Neural crest cell (in vitro differentiated cells): ENCODE measurements at regions not wholly inside any gene's neighbourhood (a gene's known extent, or its start where the extent isn't known, plus 50 kb on each side); places are given as distances from the start of the nearest gene placed in this dataset.
A peak's percentile ranks its signal among the peaks of the same experiment; 100 is the strongest.

Experiments
- DNase-seq: peaks from one replicate; pipeline ENCODE4 v3.0.0; 2021; ENCODE audit warnings: low read depth, mixed read lengths, low spot score
- H3K27ac Mint-ChIP-seq: one replicate; pipeline ENCODE4 v1.8.0; 2021; ENCODE audit warnings: mild to moderate bottlenecking, mixed read lengths; ENCODE audit not compliant: unreplicated experiment
- H3K27me3 Mint-ChIP-seq: 2 replicates; pipeline ENCODE4 v1.8.0; 2021; ENCODE audit warnings: low read depth, mild to moderate bottlenecking, mixed read lengths
- H3K36me3 Mint-ChIP-seq: 2 replicates; pipeline ENCODE4 v1.8.0; 2021; ENCODE audit warnings: low read depth, mild to moderate bottlenecking, mixed read lengths
- H3K4me1 Mint-ChIP-seq: 2 replicates; pipeline ENCODE4 v1.8.0; 2021; ENCODE audit warnings: mixed read lengths
- H3K4me3 Mint-ChIP-seq: one replicate; pipeline ENCODE4 v1.8.0; 2021; ENCODE audit warnings: mild to moderate bottlenecking, mixed read lengths
- H3K9me3 Mint-ChIP-seq: 2 replicates; pipeline ENCODE4 v1.8.0; 2021; ENCODE audit warnings: mixed read lengths
- TF ChIP-seq, protein P1 (sequence below): fragments of 200-600 bp; sonication (generic); conservative IDR thresholded peaks from 2 replicates; pipeline ENCODE4 v1.5.0; 2021; ENCODE audit warnings: antibody characterized with exemption, mild to moderate bottlenecking

DNA sequence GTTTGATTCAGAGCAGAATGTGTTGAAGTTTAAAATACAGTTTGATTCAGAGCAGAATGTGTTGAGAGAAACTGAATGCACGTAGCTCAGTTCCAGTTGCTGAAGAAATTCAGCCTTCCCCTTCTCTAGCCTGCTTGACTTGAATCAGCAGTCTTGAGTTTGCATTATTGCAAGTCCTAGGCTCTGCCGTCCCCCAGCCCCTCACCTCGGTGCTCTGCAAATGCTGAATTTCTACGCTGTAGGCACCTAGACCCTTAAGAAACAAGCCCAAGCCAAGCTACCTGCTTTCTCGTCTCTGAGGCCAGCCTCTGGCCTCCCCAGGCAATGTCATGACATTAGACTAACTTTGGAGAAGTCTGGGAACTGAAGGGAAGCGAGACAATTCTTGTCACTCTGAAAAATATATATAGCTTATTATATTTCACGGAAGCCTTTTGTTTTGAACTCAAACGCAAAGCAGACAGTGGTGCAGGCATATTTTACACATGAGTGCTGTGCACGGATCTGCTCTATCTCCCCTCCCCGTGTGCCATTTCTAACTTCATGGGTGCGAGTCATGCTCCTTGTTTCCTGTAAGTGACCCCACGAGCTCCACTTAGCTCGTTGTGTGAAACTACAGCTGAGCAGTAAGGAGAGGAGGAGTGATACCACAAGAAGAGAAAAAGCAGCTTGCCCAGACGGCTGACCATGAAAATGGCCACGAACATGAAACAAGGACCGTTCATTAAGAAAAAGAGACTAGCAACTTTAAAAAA lies 71.4 kb upstream of the DUSP22 start:
- H3K27ac Mint-ChIP-seq: no peak overlapping the region
- TF ChIP-seq, protein P1, sequence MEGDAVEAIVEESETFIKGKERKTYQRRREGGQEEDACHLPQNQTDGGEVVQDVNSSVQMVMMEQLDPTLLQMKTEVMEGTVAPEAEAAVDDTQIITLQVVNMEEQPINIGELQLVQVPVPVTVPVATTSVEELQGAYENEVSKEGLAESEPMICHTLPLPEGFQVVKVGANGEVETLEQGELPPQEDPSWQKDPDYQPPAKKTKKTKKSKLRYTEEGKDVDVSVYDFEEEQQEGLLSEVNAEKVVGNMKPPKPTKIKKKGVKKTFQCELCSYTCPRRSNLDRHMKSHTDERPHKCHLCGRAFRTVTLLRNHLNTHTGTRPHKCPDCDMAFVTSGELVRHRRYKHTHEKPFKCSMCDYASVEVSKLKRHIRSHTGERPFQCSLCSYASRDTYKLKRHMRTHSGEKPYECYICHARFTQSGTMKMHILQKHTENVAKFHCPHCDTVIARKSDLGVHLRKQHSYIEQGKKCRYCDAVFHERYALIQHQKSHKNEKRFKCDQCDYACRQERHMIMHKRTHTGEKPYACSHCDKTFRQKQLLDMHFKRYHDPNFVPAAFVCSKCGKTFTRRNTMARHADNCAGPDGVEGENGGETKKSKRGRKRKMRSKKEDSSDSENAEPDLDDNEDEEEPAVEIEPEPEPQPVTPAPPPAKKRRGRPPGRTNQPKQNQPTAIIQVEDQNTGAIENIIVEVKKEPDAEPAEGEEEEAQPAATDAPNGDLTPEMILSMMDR: no peak

DNA sequence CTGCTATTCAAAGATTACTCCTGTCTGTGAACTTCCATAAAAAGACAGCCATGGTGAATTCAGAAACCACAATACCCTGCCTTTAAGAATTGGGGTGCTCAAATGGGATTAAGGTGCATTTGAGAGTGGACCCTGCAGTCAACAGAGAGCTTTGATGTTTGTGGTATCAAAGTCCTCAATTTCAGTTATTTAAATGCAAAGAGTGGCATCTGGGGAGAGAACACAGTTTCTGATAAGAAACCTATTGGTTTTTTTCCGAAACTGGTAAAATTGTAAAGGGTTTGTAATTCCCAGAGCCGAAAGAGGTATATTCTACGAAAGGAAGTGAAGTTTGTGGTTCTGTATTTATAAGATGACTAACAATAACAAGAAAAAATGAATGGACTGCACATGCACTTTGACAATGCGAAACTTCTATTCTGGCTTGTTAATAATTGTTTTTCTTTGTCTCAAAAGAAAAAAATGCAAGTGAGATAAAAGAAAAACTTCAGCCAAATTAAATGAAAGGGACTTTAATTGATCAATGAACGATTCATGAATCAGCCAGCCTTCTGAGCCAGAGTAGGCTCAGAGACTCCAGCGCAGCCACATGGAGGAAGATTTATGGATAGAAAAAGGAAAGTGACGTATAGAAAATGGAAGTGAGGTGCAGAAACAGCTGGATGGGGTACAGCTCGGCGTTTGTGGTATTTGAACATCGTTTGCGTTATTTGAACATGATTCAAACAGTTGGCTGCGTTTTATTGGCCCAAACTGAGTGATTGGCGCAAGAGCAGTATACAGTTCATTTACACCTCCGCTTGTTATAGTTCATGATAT lies 70.5 kb upstream of the DUSP22 start:
- DNase-seq: no peak
- Mint-ChIP-seq H3K4me3 (no peak overlapping the region), H3K9me3 (no peaks in the 10 kb centered on the region), H3K4me1 (peaks cover 18% of the 10 kb centered on the region), H3K36me3 (no peaks in the 10 kb centered on the region), H3K27ac (no peak overlapping the region), H3K27me3 (no peaks in the 10 kb centered on the region)
- TF ChIP-seq, protein P1: no peak

More for the DNA sequence above, 71.4 kb upstream of the DUSP22 start:
- Mint-ChIP-seq H3K9me3 (no peaks in the 10 kb centered on the region), H3K36me3 (no peaks in the 10 kb centered on the region), H3K4me1 (peaks cover 18% of the 10 kb centered on the region), H3K4me3 (no peak overlapping the region), H3K27me3 (no peaks in the 10 kb centered on the region)
- DNase-seq: no peak

DNA sequence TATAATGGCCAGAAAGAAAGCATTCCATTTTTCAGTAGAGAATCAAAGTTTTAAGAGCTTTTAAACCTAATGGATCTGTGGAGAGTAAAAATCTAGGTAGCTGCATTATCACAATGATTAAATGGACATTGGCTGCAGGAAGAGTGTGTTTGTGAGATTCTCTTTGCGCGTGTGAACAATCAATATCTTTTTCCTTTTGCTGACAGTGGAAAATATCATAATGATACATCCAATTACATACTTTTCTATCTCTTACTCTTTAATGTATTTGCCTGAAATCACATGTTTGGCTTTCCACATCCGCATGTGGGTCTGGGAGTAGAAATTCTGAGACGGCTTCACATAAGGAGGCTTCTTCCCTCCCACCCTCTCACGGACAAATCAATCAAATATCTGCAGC lies 69.8 kb upstream of the DUSP22 start:
- H3K27ac Mint-ChIP-seq: no peak overlapping the region
- no peaks in the 10 kb centered on the region for H3K9me3 Mint-ChIP-seq
- H3K4me3 Mint-ChIP-seq: no peak overlapping the region
- TF ChIP-seq, protein P1: no peak
- H3K36me3 Mint-ChIP-seq: no peaks in the 10 kb centered on the region
- DNase-seq: no peak
- peaks cover 18% of the 10 kb centered on the region for H3K4me1 Mint-ChIP-seq
- no peaks in the 10 kb centered on the region for H3K27me3 Mint-ChIP-seq

DNA sequence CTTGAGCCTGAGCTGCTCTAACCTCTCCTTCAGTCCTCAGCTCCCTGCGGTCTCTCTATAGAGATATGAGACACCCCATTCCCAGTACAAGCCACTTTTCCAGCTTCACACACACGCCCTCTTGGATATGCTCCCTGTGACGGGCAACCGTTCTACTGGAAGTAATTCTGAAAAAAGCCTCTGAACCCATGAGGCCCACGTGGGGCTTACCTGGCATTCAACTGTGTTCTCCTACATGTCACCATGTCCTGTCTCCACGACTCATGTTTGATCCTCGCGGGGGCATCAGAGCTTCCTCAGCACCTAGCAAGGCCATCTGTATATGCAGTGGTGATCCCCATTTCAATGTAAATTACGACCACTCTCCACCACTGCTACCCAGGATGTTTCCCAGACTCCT lies 69.2 kb upstream of the DUSP22 start:
- H3K27ac Mint-ChIP-seq: peak overlapping the region; percentile 22
- H3K4me1 Mint-ChIP-seq: peaks cover 18% of the 10 kb centered on the region
- H3K9me3 Mint-ChIP-seq: no peaks in the 10 kb centered on the region
- TF ChIP-seq, protein P1: no peak
- H3K4me3 Mint-ChIP-seq: no peak overlapping the region
- DNase-seq: no peak
- H3K36me3 Mint-ChIP-seq: no peaks in the 10 kb centered on the region
- no peaks in the 10 kb centered on the region for H3K27me3 Mint-ChIP-seq

DNA sequence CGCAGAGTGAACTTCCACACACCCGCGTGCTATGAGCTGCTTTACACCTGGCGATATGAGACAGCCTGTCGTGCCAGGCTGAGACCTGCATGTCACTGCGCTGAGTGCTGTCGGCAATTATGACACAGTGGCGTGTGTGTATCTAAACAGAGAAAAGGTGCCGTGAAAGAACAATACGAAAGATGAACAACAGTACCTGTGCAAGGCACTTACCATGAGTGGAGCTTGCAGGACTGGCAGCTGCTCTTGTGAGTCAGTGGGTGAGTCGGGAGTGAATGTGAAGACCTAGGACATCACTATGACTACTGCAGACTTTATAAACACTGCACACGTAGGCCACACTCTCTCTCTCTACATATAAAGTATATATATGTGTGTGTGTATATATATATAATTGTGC lies 68.5 kb upstream of the DUSP22 start:
- Mint-ChIP-seq H3K36me3 (no peaks in the 10 kb centered on the region), H3K4me3 (no peak overlapping the region), H3K27me3 (no peaks in the 10 kb centered on the region), H3K4me1 (peaks cover 18% of the 10 kb centered on the region), H3K9me3 (no peaks in the 10 kb centered on the region), H3K27ac (no peak overlapping the region)
- TF ChIP-seq, protein P1: no peak
- no peak for DNase-seq
